K562 (cell line): ENCODE measurements at regions not wholly inside any gene's neighbourhood (a gene's known extent, or its start where the extent isn't known, plus 50 kb on each side); places are given as distances from the start of the nearest gene placed in this dataset.

Experiments
- ATAC-seq: fragments of 200-7000 bp; cut with Tn5 transposase; 3 replicates; pipeline ENCODE4 v1.9.1; 2020; ENCODE audit warnings: moderate library complexity
- BruUV-seq: library from RNA; stranded (reverse); fragments of 400-500 nt; replicated peaks from 2 replicates; lab custom pipeline; 2021; lab: Mats Ljungman, UMichigan
- CTCF ChIA-PET: fragments of 300-600 bp; formaldehyde crosslinking; extraction: SDS; loops from one replicate; lab custom pipeline; 2021; ENCODE audit warnings: low intra/inter-chr PET ratio; lab: Yijun Ruan, JAX
- POLR2A ChIA-PET: fragments of 300-600, 350-650 bp; sonication (Branson Sonifier 250); formaldehyde crosslinking; extraction: SDS; loops from one replicate; lab custom pipeline; 2021; ENCODE audit warnings: antibody characterized with exemption, inconsistent platforms; lab: Yijun Ruan, JAX
- DNase-seq, 4 experiments: peaks; one replicate each; pipeline versions ENCODE4 v3.0.0 to v3.0.0-alpha.2; 2011 to 2018; ENCODE audit warnings: low spot score in 3 of 4, mixed read lengths in 3 of 4; ENCODE audit errors: extremely low read depth in 1 of 4
- FAIRE-seq: peaks from 2 replicates; lab custom pipeline; 2011; peaks lifted over from hg19 to GRCh38; lab: Jason Lieb, UNC
- H2AFZ ChIP-seq: 2 replicates; pipeline ENCODE4 v1.6.0; 2011; ENCODE audit warnings: low read depth, low read length, control low read depth, inconsistent platforms
- H3K27ac ChIP-seq: fragments of 200-600 bp; 3 replicates; pipeline ENCODE4 v1.8.0; 2011; ENCODE audit warnings: low read depth, mild to moderate bottlenecking, control low read depth, inconsistent platforms, low read length, moderate library complexity, mixed read lengths; ENCODE audit errors: extremely low read depth
- H3K27me3 ChIP-seq, 2 experiments: fragments of 300-600 bp in 1 of 2; 2 replicates in 1 of 2; 3 replicates in 1 of 2; pipeline versions ENCODE4 v1.6.0 to v1.8.0; 2011; ENCODE audit warnings: inconsistent platforms in 2 of 2, low read length in 2 of 2, mild to moderate bottlenecking in 1 of 2, mixed read lengths in 1 of 2, moderate library complexity in 1 of 2; ENCODE audit not compliant: control insufficient read depth in 2 of 2, insufficient read depth in 2 of 2
- H3K36me3 ChIP-seq: fragments of 300-600 bp; 3 replicates; pipeline ENCODE4 v1.8.0; 2011; ENCODE audit warnings: mild to moderate bottlenecking, low read length, inconsistent platforms; ENCODE audit not compliant: control insufficient read depth, insufficient read depth
- H3K4me1 ChIP-seq, 2 experiments: fragments of 200-600 bp in 1 of 2; replicated peaks in 1 of 2; 2 replicates in 1 of 2; 3 replicates in 1 of 2; pipeline versions ENCODE4 v1.5.1 to v1.8.0; 2011; ENCODE audit warnings: inconsistent platforms in 2 of 2, low read length in 2 of 2, mild to moderate bottlenecking in 1 of 2, mixed read lengths in 1 of 2, moderate library complexity in 1 of 2; ENCODE audit not compliant: control insufficient read depth in 2 of 2, insufficient read depth in 2 of 2
- H3K4me2 ChIP-seq: 2 replicates; pipeline ENCODE4 v1.6.1; 2011; ENCODE audit warnings: low read length, control low read depth, inconsistent platforms, mixed read lengths; ENCODE audit not compliant: insufficient read depth
- H3K4me3 ChIP-seq: fragments of 200-600 bp; sonication (generic), shearing (Covaris generic); 2 replicates; pipeline ENCODE4 v1.5.1; 2016; ENCODE audit warnings: control low read depth, inconsistent platforms
- H3K79me2 ChIP-seq: fragments of 200-600 bp; 3 replicates; pipeline ENCODE4 v1.8.0; 2011; ENCODE audit warnings: low read length, inconsistent platforms; ENCODE audit not compliant: control insufficient read depth, insufficient read depth
- H3K9ac ChIP-seq, 2 experiments: 2 replicates each; pipeline versions ENCODE4 v1.6.0 to v1.6.1; 2011; ENCODE audit warnings: low read depth in 2 of 2, low read length in 2 of 2, control low read depth in 1 of 2, inconsistent platforms in 1 of 2, mild to moderate bottlenecking in 1 of 2, mixed read lengths in 1 of 2; ENCODE audit not compliant: insufficient read depth in 1 of 2
- H3K9me1 ChIP-seq: one replicate; pipeline ENCODE4 v1.6.0; 2011; ENCODE audit warnings: inconsistent platforms, mild to moderate bottlenecking, low read length, moderate library complexity; ENCODE audit not compliant: control insufficient read depth, insufficient read depth
- H3K9me3 ChIP-seq: replicated peaks from 2 replicates; pipeline ENCODE4 v1.5.1; 2011; ENCODE audit warnings: low read depth, low read length, inconsistent platforms; ENCODE audit not compliant: control insufficient read depth, insufficient read depth
- H4K20me1 ChIP-seq: replicated peaks from 2 replicates; pipeline ENCODE4 v1.6.1; 2011; ENCODE audit warnings: low read length, inconsistent platforms, mixed read lengths; ENCODE audit not compliant: control insufficient read depth, insufficient read depth
- BRF1 ChIP-seq: IDR thresholded peaks from 3 replicates; pipeline ENCODE4 v1.6.1; 2011; ENCODE audit warnings: borderline replicate concordance, mild to moderate bottlenecking; ENCODE audit not compliant: insufficient read length; ENCODE audit errors: extremely low read depth
- CTCF ChIP-seq, 3 experiments: IDR thresholded peaks in 2 of 3; conservative IDR thresholded peaks in 1 of 3; 2 replicates each; pipeline ENCODE4 v1.5.1; 2011 to 2012; ENCODE audit warnings: low read length in 3 of 3, mild to moderate bottlenecking in 3 of 3, control low read depth in 2 of 3, improper control_type of control experiment in 1 of 3, inconsistent platforms in 1 of 3, low read depth in 1 of 3, mixed read lengths in 1 of 3, moderate library complexity in 1 of 3; ENCODE audit not compliant: insufficient read depth in 2 of 3
- ERF ChIP-seq: fragments of 450-650 bp; formaldehyde crosslinking; IDR thresholded peaks from 2 replicates; pipeline ENCODE4 v1.4.0; 2020; ENCODE audit warnings: mild to moderate bottlenecking, mixed read lengths
- HES1 ChIP-seq: fragments of 450-650 bp; IDR thresholded peaks from 2 replicates; pipeline ENCODE4 v1.6.1; 2016; ENCODE audit warnings: low read depth, mild to moderate bottlenecking, moderate library complexity
- SMAD1 ChIP-seq: fragments of 150-350 bp; IDR thresholded peaks from 2 replicates; pipeline ENCODE4 v1.6.1; 2014; ENCODE audit warnings: low read length, low read depth; ENCODE audit not compliant: partially characterized antibody
- ZBED1 ChIP-seq: IDR thresholded peaks from 2 replicates; pipeline ENCODE4 v1.6.1; 2014
- ZNF592 ChIP-seq: fragments of 450-650 bp; IDR thresholded peaks from 2 replicates; pipeline ENCODE4 v1.6.1; 2017; ENCODE audit warnings: antibody characterized with exemption, mild to moderate bottlenecking
- WGBS: fragments of 100-300 bp; shearing (Covaris generic); methylation state at CpG from one replicate; pipeline ENCODE4 v1.1.6; 2016; ENCODE audit warnings: low coverage, mixed read lengths; ENCODE audit not compliant: insufficient coverage; ENCODE audit errors: missing lambda C conversion rate; 5-methylcytosine and 5-hydroxymethylcytosine counted together
- in situ Hi-C: fragments of 300-500 bp; cut with MboI; formaldehyde crosslinking; loops from 4 replicates; pipeline ENCODE4 v1.15.0; 2018; ENCODE audit warnings: inconsistent platforms, mixed read lengths
- intact Hi-C: fragments of 100-400 bp; cut with micrococcal nuclease; formaldehyde crosslinking; loops from 2 replicates; pipeline ENCODE4 v1.14.2; 2022

GRCh38 chr16:87249425-87249824 lies 67.8 kb downstream of the C16orf95 start:
- no peak overlapping the region for H3K27ac ChIP-seq
- no peak overlapping the region for H3K4me2 ChIP-seq
- peaks cover 2 to 7% of the 10 kb centered on the region in 2 experiments; a peak in 3 of 5 replicates for H3K27me3 ChIP-seq
- CTCF ChIA-PET = no interaction called here
- 31% methylated on average over 10 of the region's 10 CpGs for WGBS
- H2AFZ ChIP-seq = no peak overlapping the region
- no peaks in the 10 kb centered on the region for H3K9me1 ChIP-seq
- intact Hi-C loops = no loop called here
- H3K79me2 ChIP-seq = no peaks in the 10 kb centered on the region
- no peak overlapping the region for H3K4me3 ChIP-seq
- H3K4me1 ChIP-seq = no peaks in the 10 kb centered on the region
- FAIRE-seq = peak; percentile 63
- no peaks in the 10 kb centered on the region for H3K9me3 ChIP-seq
- no TSS peak for BruUV-seq
- no peak for DNase-seq
- H3K9ac ChIP-seq = no peak overlapping the region
- TF ChIP-seq CTCF (IDR thresholded peaks at IDR 0.05 in 2 of 3, conservative IDR thresholded peaks at IDR 0.05 in 1 of 3; ENCODE audit: insufficient read depth in 2 of 3, low read depth in 1 of 3, low read length in 3 of 3) (no peak), SMAD1 (no peak), ZBED1 (no peak), HES1 (no peak), ERF (no peak), BRF1 (no peak), ZNF592 (no peak)
- in situ Hi-C loops = no loop called here
- no peak for ATAC-seq
- POLR2A ChIA-PET = no interaction called here
- H3K36me3 ChIP-seq = no peaks in the 10 kb centered on the region; the same call in 2 of the 3 replicates
- no peaks in the 10 kb centered on the region; the same call in 1 of the 2 replicates for H4K20me1 ChIP-seq
